NB4 (cell line): ENCODE measurements at regions not wholly inside any gene's neighbourhood (a gene's known extent, or its start where the extent isn't known, plus 50 kb on each side); places are given as distances from the start of the nearest gene placed in this dataset.

Source experiments
- MYC ChIP-seq: IDR thresholded peaks from 2 replicates; pipeline ENCODE4 v1.6.1; 2011; ENCODE audit warnings: low read depth, low read length
- POLR2A ChIP-seq: IDR thresholded peaks from 2 replicates; pipeline ENCODE4 v1.6.1; 2011; ENCODE audit warnings: mild to moderate bottlenecking; ENCODE audit not compliant: insufficient read length; ENCODE audit errors: extremely low read depth
- TF ChIP-seq, protein P1 (sequence below): IDR thresholded peaks from one replicate; pipeline ENCODE4 v1.5.1; 2012; ENCODE audit warnings: low read depth, low read length
- TF ChIP-seq, protein P2 (sequence below): IDR thresholded peaks from 2 replicates; pipeline ENCODE4 v1.6.1; 2011; ENCODE audit warnings: low read depth, low read length

DNA sequence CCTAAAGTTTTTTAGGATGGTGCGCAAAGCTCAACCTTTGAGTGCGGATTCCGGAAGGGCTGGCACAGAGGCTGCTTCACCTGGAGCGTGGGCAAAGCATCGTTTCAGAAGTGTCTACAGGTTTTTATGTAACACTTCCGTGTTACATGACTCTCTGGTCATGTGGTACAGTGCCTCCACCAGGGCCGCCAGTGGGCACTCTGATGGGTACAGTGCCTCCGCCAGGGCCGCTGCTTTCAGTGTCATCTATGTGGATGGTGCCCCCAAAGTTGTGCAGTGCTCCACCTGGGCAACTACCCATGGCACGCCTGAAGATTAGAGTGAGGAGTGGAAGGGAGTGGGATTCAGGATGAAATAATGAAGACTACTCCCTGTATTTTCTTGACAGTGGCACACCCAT lies 101.4 kb upstream of the C1orf174 start:
- TF ChIP-seq, protein P1, sequence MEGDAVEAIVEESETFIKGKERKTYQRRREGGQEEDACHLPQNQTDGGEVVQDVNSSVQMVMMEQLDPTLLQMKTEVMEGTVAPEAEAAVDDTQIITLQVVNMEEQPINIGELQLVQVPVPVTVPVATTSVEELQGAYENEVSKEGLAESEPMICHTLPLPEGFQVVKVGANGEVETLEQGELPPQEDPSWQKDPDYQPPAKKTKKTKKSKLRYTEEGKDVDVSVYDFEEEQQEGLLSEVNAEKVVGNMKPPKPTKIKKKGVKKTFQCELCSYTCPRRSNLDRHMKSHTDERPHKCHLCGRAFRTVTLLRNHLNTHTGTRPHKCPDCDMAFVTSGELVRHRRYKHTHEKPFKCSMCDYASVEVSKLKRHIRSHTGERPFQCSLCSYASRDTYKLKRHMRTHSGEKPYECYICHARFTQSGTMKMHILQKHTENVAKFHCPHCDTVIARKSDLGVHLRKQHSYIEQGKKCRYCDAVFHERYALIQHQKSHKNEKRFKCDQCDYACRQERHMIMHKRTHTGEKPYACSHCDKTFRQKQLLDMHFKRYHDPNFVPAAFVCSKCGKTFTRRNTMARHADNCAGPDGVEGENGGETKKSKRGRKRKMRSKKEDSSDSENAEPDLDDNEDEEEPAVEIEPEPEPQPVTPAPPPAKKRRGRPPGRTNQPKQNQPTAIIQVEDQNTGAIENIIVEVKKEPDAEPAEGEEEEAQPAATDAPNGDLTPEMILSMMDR, result no peak
- TF ChIP-seq POLR2A, result no peak
- TF ChIP-seq, protein P2, sequence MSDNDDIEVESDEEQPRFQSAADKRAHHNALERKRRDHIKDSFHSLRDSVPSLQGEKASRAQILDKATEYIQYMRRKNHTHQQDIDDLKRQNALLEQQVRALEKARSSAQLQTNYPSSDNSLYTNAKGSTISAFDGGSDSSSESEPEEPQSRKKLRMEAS, result no peak
- TF ChIP-seq MYC, result no peak
